ENCODE measurements at regions not wholly inside any gene's neighbourhood (a gene's known extent, or its start where the extent isn't known, plus 50 kb on each side); places are given as distances from the start of the nearest gene placed in this dataset.

GRCh38 chr10:94146313-94146712, 152.6 kb downstream of the PLCE1 start:
- DNase-seq = no peak
- H3K4me3 ChIP-seq = no peak overlapping the region
- no peak for ATAC-seq
- no peak overlapping the region for H3K27ac ChIP-seq
- H3K36me3 ChIP-seq = no peaks in the 10 kb centered on the region
- intact Hi-C loops (cut with DNase I; ENCODE audit: low total_unique reads) = no loop called here
- H3K27me3 ChIP-seq = no peaks in the 10 kb centered on the region
- no peaks in the 10 kb centered on the region for H3K9me3 ChIP-seq
- in situ Hi-C loops (cut with MboI; ENCODE audit: low sequenced_read_pairs in 4 of 4) = no loop called here
- no peak for TF ChIP-seq POLR2A (IDR thresholded peaks at IDR 0.05)
- TF ChIP-seq, protein P1, sequence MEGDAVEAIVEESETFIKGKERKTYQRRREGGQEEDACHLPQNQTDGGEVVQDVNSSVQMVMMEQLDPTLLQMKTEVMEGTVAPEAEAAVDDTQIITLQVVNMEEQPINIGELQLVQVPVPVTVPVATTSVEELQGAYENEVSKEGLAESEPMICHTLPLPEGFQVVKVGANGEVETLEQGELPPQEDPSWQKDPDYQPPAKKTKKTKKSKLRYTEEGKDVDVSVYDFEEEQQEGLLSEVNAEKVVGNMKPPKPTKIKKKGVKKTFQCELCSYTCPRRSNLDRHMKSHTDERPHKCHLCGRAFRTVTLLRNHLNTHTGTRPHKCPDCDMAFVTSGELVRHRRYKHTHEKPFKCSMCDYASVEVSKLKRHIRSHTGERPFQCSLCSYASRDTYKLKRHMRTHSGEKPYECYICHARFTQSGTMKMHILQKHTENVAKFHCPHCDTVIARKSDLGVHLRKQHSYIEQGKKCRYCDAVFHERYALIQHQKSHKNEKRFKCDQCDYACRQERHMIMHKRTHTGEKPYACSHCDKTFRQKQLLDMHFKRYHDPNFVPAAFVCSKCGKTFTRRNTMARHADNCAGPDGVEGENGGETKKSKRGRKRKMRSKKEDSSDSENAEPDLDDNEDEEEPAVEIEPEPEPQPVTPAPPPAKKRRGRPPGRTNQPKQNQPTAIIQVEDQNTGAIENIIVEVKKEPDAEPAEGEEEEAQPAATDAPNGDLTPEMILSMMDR (IDR thresholded peaks at IDR 0.05 in 4 of 5, conservative IDR thresholded peaks at IDR 0.05 in 1 of 5) = no peak
- H3K4me1 ChIP-seq = peaks cover 9 to 15% of the 10 kb centered on the region in 2 donors

- intact Hi-C loops (cut with DNase I; ENCODE audit: low total_unique reads) = no loop called here
- Histone ChIP-seq H3K4me1 (peaks cover 9 to 15% of the 10 kb centered on the region in 2 donors), H3K27me3 (no peaks in the 10 kb centered on the region), H3K27ac (no peak overlapping the region), H3K4me3 (no peak overlapping the region), H3K9me3 (no peaks in the 10 kb centered on the region), H3K36me3 (no peaks in the 10 kb centered on the region)
- TF ChIP-seq, protein P1 (IDR thresholded peaks at IDR 0.05 in 4 of 5, conservative IDR thresholded peaks at IDR 0.05 in 1 of 5) = no peak
- TF ChIP-seq POLR2A (IDR thresholded peaks at IDR 0.05) = no peak
- in situ Hi-C loops (cut with MboI; ENCODE audit: low sequenced_read_pairs in 4 of 4) = no loop called here
- DNase-seq = no peak
- ATAC-seq = no peak
Observed at GRCh38 chr10:94146746-94147145, 153.0 kb downstream of the PLCE1 start.

- in situ Hi-C loops (cut with MboI; ENCODE audit: low sequenced_read_pairs in 4 of 4) = no loop called here
- Histone ChIP-seq H3K27ac (no peak overlapping the region), H3K4me1 (peaks cover 9 to 15% of the 10 kb centered on the region in 2 donors), H3K9me3 (no peaks in the 10 kb centered on the region), H3K36me3 (no peaks in the 10 kb centered on the region), H3K27me3 (no peaks in the 10 kb centered on the region), H3K4me3 (no peak overlapping the region)
- ATAC-seq (peak; percentile 53 to 60), DNase-seq (no peak)
- no peak for TF ChIP-seq POLR2A (IDR thresholded peaks at IDR 0.05)
- TF ChIP-seq, protein P1 (IDR thresholded peaks at IDR 0.05 in 4 of 5, conservative IDR thresholded peaks at IDR 0.05 in 1 of 5) = no peak
- intact Hi-C loops (cut with DNase I; ENCODE audit: low total_unique reads) = no loop called here
Observed at GRCh38 chr10:94149702-94150101, 156.0 kb downstream of the PLCE1 start.

DNA sequence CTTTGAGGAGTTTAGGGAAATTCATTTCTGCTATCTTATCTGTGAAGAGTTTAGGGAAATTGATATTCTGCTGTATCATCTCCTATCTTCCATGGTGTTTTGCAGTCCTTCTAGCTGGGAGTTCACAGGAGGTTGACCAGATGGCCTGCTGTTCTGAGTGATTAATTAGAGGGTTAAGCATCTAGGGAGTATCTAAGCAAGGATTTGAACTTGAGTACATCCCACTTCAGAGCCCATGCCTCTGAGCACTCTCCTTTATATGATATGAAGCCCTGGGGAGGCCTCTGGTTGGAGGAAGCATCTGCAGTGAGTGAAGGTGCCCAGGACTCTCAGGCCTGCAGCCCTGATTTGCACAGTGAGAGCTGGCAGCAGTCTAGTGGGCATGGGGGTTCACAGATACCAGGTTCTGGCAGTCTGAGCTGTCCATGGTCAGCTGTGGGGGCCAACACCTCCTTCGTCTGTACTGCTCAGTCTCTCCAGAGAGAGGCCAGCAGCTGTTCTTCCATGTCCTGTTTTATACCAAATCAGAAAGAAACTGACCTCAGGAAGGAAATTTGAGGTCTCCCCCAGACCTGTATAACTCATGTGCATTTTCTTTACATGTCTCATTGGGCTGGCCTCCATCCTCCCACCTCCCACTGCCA, 156.9 kb downstream of the PLCE1 start:
- no peak for ATAC-seq
- H3K9me3 ChIP-seq = no peaks in the 10 kb centered on the region
- intact Hi-C loops (cut with DNase I; ENCODE audit: low total_unique reads) (no loop called here), in situ Hi-C loops (cut with MboI; ENCODE audit: low sequenced_read_pairs in 4 of 4) (no loop called here)
- H3K4me1 ChIP-seq = peaks cover 9 to 15% of the 10 kb centered on the region in 2 donors
- TF ChIP-seq POLR2A (IDR thresholded peaks at IDR 0.05) = no peak
- TF ChIP-seq, protein P1 (IDR thresholded peaks at IDR 0.05 in 4 of 5, conservative IDR thresholded peaks at IDR 0.05 in 1 of 5) = no peak
- no peak overlapping the region for H3K4me3 ChIP-seq
- no peaks in the 10 kb centered on the region for H3K36me3 ChIP-seq
- H3K27ac ChIP-seq = no peak overlapping the region
- H3K27me3 ChIP-seq = no peaks in the 10 kb centered on the region
- DNase-seq = no peak
